ENCODE measurements at regions not wholly inside any gene's neighbourhood (a gene's known extent, or its start where the extent isn't known, plus 50 kb on each side); places are given as distances from the start of the nearest gene placed in this dataset.

DNA sequence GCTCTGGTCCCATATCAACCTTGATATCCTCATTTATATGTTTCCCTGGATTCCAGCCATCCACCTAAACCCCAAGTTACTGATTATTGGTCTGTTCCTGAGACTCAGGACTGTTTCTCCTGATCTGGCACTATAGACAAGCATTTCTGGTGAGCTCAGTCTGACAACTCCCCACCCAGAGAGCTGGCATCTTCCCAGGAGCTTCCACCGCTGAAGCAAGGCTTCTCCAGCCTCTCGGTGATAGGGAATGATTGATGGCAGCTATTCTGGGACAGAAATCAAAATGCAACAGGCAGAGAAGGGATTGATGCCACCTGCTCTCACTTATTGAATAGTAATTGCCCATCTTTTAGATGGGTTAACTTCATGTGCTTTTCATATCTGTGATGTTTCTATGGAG is 169.7 kb upstream of the GGTLC1 start:
- TF ChIP-seq, protein P1, sequence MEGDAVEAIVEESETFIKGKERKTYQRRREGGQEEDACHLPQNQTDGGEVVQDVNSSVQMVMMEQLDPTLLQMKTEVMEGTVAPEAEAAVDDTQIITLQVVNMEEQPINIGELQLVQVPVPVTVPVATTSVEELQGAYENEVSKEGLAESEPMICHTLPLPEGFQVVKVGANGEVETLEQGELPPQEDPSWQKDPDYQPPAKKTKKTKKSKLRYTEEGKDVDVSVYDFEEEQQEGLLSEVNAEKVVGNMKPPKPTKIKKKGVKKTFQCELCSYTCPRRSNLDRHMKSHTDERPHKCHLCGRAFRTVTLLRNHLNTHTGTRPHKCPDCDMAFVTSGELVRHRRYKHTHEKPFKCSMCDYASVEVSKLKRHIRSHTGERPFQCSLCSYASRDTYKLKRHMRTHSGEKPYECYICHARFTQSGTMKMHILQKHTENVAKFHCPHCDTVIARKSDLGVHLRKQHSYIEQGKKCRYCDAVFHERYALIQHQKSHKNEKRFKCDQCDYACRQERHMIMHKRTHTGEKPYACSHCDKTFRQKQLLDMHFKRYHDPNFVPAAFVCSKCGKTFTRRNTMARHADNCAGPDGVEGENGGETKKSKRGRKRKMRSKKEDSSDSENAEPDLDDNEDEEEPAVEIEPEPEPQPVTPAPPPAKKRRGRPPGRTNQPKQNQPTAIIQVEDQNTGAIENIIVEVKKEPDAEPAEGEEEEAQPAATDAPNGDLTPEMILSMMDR (IDR thresholded peaks at IDR 0.05; ENCODE audit: insufficient read depth, low read length, poor library complexity, severe bottlenecking) = no peak
- Histone ChIP-seq H3K36me3 (ENCODE audit: control insufficient read depth, insufficient read depth, low read length) (no peaks in the 10 kb centered on the region), H3K27me3 (replicated peaks; ENCODE audit: control insufficient read depth, insufficient read depth, low read length) (no peaks in the 10 kb centered on the region), H3K4me3 (replicated peaks; ENCODE audit: low read depth, low read length) (no peak overlapping the region)
- no peak for DNase-seq (ENCODE audit: extremely low read depth, insufficient read length)

DNA sequence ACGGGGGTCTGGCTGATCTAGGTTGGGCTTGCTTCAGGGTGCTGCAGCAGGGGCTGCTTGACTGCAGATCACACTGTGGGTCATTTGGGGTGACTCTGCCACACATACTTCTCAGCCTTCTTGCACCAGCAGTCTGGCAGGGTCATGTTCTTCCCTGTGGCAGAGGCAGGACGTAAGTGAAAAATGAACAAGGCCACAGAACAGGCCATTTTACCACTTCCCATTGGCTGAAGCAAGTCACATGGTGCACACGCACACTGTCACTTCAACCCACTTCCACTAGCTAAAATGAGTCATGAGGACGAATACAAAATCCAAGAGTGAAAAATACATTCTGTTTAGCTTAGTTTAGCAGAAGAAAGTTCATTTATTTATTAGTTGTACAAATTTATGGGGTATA is 168.6 kb upstream of the GGTLC1 start:
- Histone ChIP-seq H3K4me3 (replicated peaks; ENCODE audit: low read depth, low read length) (no peak overlapping the region), H3K36me3 (ENCODE audit: control insufficient read depth, insufficient read depth, low read length) (no peaks in the 10 kb centered on the region), H3K27me3 (replicated peaks; ENCODE audit: control insufficient read depth, insufficient read depth, low read length) (no peaks in the 10 kb centered on the region)
- TF ChIP-seq, protein P1 (IDR thresholded peaks at IDR 0.05; ENCODE audit: insufficient read depth, low read length, poor library complexity, severe bottlenecking) = no peak
- DNase-seq (ENCODE audit: extremely low read depth, insufficient read length) = no peak

GRCh38 chr20:24153101-24154040 is 164.8 kb upstream of the GGTLC1 start:
- Histone ChIP-seq H3K27me3 (replicated peaks; ENCODE audit: control insufficient read depth, insufficient read depth, low read length) (no peaks in the 10 kb centered on the region), H3K4me3 (replicated peaks; ENCODE audit: low read depth, low read length) (no peak overlapping the region), H3K36me3 (ENCODE audit: control insufficient read depth, insufficient read depth, low read length) (no peaks in the 10 kb centered on the region)
- TF ChIP-seq, protein P1 (IDR thresholded peaks at IDR 0.05; ENCODE audit: insufficient read depth, low read length, poor library complexity, severe bottlenecking) = no peak
- DNase-seq (ENCODE audit: extremely low read depth, insufficient read length) = no peak

DNA sequence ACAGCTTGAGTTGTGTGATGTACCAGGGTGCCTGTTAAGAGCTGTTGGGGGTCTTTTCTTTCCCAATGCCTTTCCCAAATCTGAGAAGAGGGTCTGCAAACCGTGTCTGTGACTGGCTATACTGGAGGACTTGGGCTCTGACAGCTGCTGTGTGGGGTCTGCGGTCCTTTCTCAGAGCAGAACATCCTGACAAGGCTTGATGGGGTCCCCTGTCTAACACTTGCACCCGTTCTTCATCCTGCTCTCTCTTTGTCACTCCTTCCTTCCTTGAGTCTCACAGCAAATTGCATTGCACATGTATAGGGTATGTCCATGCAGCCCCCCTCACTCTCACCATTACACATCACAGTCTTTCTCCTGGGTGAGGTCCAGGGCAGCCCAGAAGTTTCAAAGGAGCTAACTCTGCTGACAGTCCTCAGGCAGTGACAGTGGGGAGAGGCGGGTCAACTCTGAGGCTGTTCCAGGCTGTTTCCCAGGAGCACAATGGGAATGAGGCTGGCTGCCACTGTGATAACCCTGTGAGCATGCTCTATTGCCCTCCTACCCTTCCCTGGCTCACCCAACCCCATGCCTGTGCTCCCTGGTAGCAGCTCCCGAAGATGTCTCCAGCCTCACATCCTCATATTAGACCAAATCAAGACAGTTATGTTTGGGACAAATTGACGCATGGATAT is 163.2 kb upstream of the GGTLC1 start:
- DNase-seq (ENCODE audit: extremely low read depth, insufficient read length) = no peak
- no peaks in the 10 kb centered on the region for H3K27me3 ChIP-seq (replicated peaks; ENCODE audit: control insufficient read depth, insufficient read depth, low read length)
- no peaks in the 10 kb centered on the region for H3K36me3 ChIP-seq (ENCODE audit: control insufficient read depth, insufficient read depth, low read length)
- H3K4me3 ChIP-seq (replicated peaks; ENCODE audit: low read depth, low read length) = no peak overlapping the region
- TF ChIP-seq, protein P1 (IDR thresholded peaks at IDR 0.05; ENCODE audit: insufficient read depth, low read length, poor library complexity, severe bottlenecking) = no peak

- Histone ChIP-seq H3K36me3 (ENCODE audit: control insufficient read depth, insufficient read depth, low read length) (no peaks in the 10 kb centered on the region), H3K4me3 (replicated peaks; ENCODE audit: low read depth, low read length) (no peak overlapping the region), H3K27me3 (replicated peaks; ENCODE audit: control insufficient read depth, insufficient read depth, low read length) (no peaks in the 10 kb centered on the region)
- TF ChIP-seq, protein P1 (IDR thresholded peaks at IDR 0.05; ENCODE audit: insufficient read depth, low read length, poor library complexity, severe bottlenecking) = no peak
- DNase-seq (ENCODE audit: extremely low read depth, insufficient read length) = no peak
These were observed 161.8 kb upstream of the GGTLC1 start for GRCh38 chr20:24150406-24150805.

Data from GM06990 (cell line).